GM23338 (cell line): ENCODE measurements at regions not wholly inside any gene's neighbourhood (a gene's known extent, or its start where the extent isn't known, plus 50 kb on each side); places are given as distances from the start of the nearest gene placed in this dataset.

ENCODE experiments used
- ATAC-seq: fragments of 200-7000 bp; cut with Tn5 transposase; 3 replicates; pipeline ENCODE4 v1.9.1; 2020
- DNase-seq: peaks from one replicate; pipeline ENCODE4 v3.0.0-alpha.2; 2015; ENCODE audit warnings: low spot score
- H2AFZ ChIP-seq: fragments of 200-600 bp; sonication (generic); 2 replicates; pipeline ENCODE4 v1.8.0; 2016; ENCODE audit warnings: antibody characterized with exemption, mild to moderate bottlenecking, moderate library complexity
- H3F3A ChIP-seq: fragments of 200-600 bp; sonication (generic); replicated peaks from 2 replicates; pipeline ENCODE4 v1.8.0; 2017; ENCODE audit warnings: antibody characterized with exemption, mixed run types, low read depth
- H3K27ac ChIP-seq: fragments of 200-600 bp; sonication (generic); 2 replicates; pipeline ENCODE4 v1.6.1; 2016; ENCODE audit warnings: low read depth
- H3K27me3 ChIP-seq: fragments of 200-600 bp; sonication (generic); 2 replicates; pipeline ENCODE4 v1.8.0; 2016; ENCODE audit warnings: mild to moderate bottlenecking, mixed run types, moderate library complexity; ENCODE audit not compliant: insufficient read depth
- H3K36me3 ChIP-seq: fragments of 200-600 bp; sonication (generic); 2 replicates; pipeline ENCODE4 v1.8.0; 2016; ENCODE audit warnings: mild to moderate bottlenecking; ENCODE audit not compliant: insufficient read depth
- H3K4me1 ChIP-seq: fragments of 200-600 bp; sonication (generic); 2 replicates; pipeline ENCODE4 v1.8.0; 2016; ENCODE audit warnings: mild to moderate bottlenecking, moderate library complexity; ENCODE audit not compliant: insufficient read depth
- H3K4me2 ChIP-seq: fragments of 200-600 bp; sonication (generic); 2 replicates; pipeline ENCODE4 v1.7.1; 2017; ENCODE audit warnings: mixed run types
- H3K4me3 ChIP-seq: fragments of 200-600 bp; sonication (generic); 2 replicates; pipeline ENCODE4 v1.6.1; 2016; ENCODE audit warnings: mixed run types
- H3K79me2 ChIP-seq: fragments of 200-600 bp; sonication (generic); replicated peaks from 2 replicates; pipeline ENCODE4 v1.8.0; 2017; ENCODE audit warnings: mild to moderate bottlenecking; ENCODE audit not compliant: insufficient read depth
- H3K9me2 ChIP-seq: fragments of 200-600 bp; sonication (generic); 2 replicates; pipeline ENCODE4 v1.8.0; 2017; ENCODE audit not compliant: insufficient read depth
- H4K20me1 ChIP-seq: fragments of 200-600 bp; sonication (generic); replicated peaks from 2 replicates; pipeline ENCODE4 v1.8.0; 2017; ENCODE audit warnings: mild to moderate bottlenecking; ENCODE audit not compliant: insufficient read depth
- H3K27ac Mint-ChIP-seq: 2 replicates; pipeline ENCODE4 v1.8.0; 2020; ENCODE audit warnings: inconsistent platforms, mild to moderate bottlenecking, moderate library complexity, mixed read lengths
- H3K27me3 Mint-ChIP-seq: 3 replicates; pipeline ENCODE4 v1.8.0; 2022; ENCODE audit warnings: low read depth, mild to moderate bottlenecking, moderate library complexity, mixed read lengths, inconsistent platforms; ENCODE audit not compliant: insufficient read depth, poor library complexity
- H3K36me3 Mint-ChIP-seq: 3 replicates; pipeline ENCODE4 v1.8.0; 2021; ENCODE audit warnings: low read depth, mild to moderate bottlenecking, inconsistent platforms, moderate library complexity, mixed read lengths
- H3K4me1 Mint-ChIP-seq: 3 replicates; pipeline ENCODE4 v1.8.0; 2020; ENCODE audit warnings: mild to moderate bottlenecking, inconsistent platforms, mixed read lengths
- H3K4me3 Mint-ChIP-seq: 3 replicates; pipeline ENCODE4 v1.8.0; 2021; ENCODE audit warnings: moderate library complexity, mild to moderate bottlenecking, inconsistent platforms, mixed read lengths
- H3K9me3 Mint-ChIP-seq: 3 replicates; pipeline ENCODE4 v1.8.0; 2020; ENCODE audit warnings: moderate library complexity, mild to moderate bottlenecking, inconsistent platforms, mixed read lengths
- CREB1 ChIP-seq: fragments of 250-450 bp; sonication (Bioruptor Pico); IDR thresholded peaks from 2 replicates; pipeline ENCODE4 v1.5.0; 2020; ENCODE audit warnings: low read depth, mild to moderate bottlenecking, moderate library complexity
- EZH2 ChIP-seq: fragments of 200-600 bp; sonication (generic); IDR thresholded peaks from one replicate; pipeline ENCODE4 v1.8.0; 2017; ENCODE audit warnings: antibody characterized with exemption, mild to moderate bottlenecking, low read depth; ENCODE audit not compliant: unreplicated experiment
- EZH2phosphoT487 ChIP-seq: fragments of 200-600 bp; sonication (generic); IDR thresholded peaks from one replicate; pipeline ENCODE4 v1.8.1; 2018; ENCODE audit warnings: antibody characterized with exemption; ENCODE audit not compliant: unreplicated experiment
- JUNB ChIP-seq: IDR thresholded peaks from one replicate; pipeline ENCODE4 v1.6.1; 2016; ENCODE audit warnings: antibody characterized with exemption; ENCODE audit not compliant: unreplicated experiment
- POLR2AphosphoS5 ChIP-seq: IDR thresholded peaks from 2 replicates; pipeline ENCODE4 v1.6.1; 2016; ENCODE audit warnings: antibody characterized with exemption, low read depth
- REST ChIP-seq: IDR thresholded peaks from one replicate; pipeline ENCODE4 v1.6.1; 2018; ENCODE audit warnings: antibody characterized with exemption; ENCODE audit not compliant: unreplicated experiment
- STAT1 ChIP-seq: IDR thresholded peaks from one replicate; pipeline ENCODE4 v1.6.1; 2016; ENCODE audit warnings: antibody characterized with exemption; ENCODE audit not compliant: unreplicated experiment
- ZNF114 ChIP-seq: fragments of 250-450 bp; sonication (Bioruptor Pico); IDR thresholded peaks from 2 replicates; pipeline ENCODE4 v1.5.0; 2020; ENCODE audit warnings: mild to moderate bottlenecking, moderate library complexity
- ZNF331 ChIP-seq: fragments of 250-450 bp; sonication (Bioruptor Pico); IDR thresholded peaks from 2 replicates; pipeline ENCODE4 v1.5.0; 2020; ENCODE audit warnings: low read depth, mild to moderate bottlenecking, moderate library complexity
- ZNF462 ChIP-seq: fragments of 250-450 bp; sonication (Bioruptor Pico); IDR thresholded peaks from 2 replicates; pipeline ENCODE4 v1.5.0; 2020; ENCODE audit warnings: mild to moderate bottlenecking, moderate library complexity

GRCh38 chr2:136532171-136532570, 233.2 kb upstream of the THSD7B start:
- no peak for ATAC-seq
- no peaks in the 10 kb centered on the region for H3K9me3 Mint-ChIP-seq
- H3K27me3 Mint-ChIP-seq = peaks cover 6% of the 10 kb centered on the region
- TF ChIP-seq EZH2phosphoT487 (no peak), REST (no peak), STAT1 (no peak), ZNF331 (CRISPR knock-in tag) (no peak), JUNB (no peak), POLR2AphosphoS5 (no peak), EZH2 (no peak), CREB1 (no peak)
- no peak for DNase-seq
- H2AFZ ChIP-seq = no peak overlapping the region
- H3K27me3 ChIP-seq = no peaks in the 10 kb centered on the region
- H3K4me3 ChIP-seq = no peak overlapping the region
- no peaks in the 10 kb centered on the region for H3K79me2 ChIP-seq
- no peak overlapping the region for H3K4me2 ChIP-seq
- H3K36me3 ChIP-seq = no peaks in the 10 kb centered on the region
- H3K4me3 Mint-ChIP-seq = no peak overlapping the region
- H3K27ac Mint-ChIP-seq = no peak overlapping the region
- H4K20me1 ChIP-seq = no peaks in the 10 kb centered on the region; the same call in 1 of the 2 replicates
- 0 out of 2 replicates have a peak, but pooled peaks cover 1% of the 10 kb centered on the region for H3K9me2 ChIP-seq
- no peaks in the 10 kb centered on the region for H3K4me1 Mint-ChIP-seq
- H3K4me1 ChIP-seq = no peaks in the 10 kb centered on the region
- H3K36me3 Mint-ChIP-seq = no peaks in the 10 kb centered on the region
- H3F3A ChIP-seq = no peaks in the 10 kb centered on the region
- no peak overlapping the region for H3K27ac ChIP-seq

GRCh38 chr2:136531731-136532130, 233.6 kb upstream of the THSD7B start:
- Histone ChIP-seq H3K4me3 (no peak overlapping the region), H3K9me2 (no peaks in the 10 kb centered on the region), H3K36me3 (no peaks in the 10 kb centered on the region), H3K27me3 (no peaks in the 10 kb centered on the region), H3F3A (no peaks in the 10 kb centered on the region), H3K27ac (no peak overlapping the region), H4K20me1 (no peaks in the 10 kb centered on the region; the same call in 1 of the 2 replicates), H3K4me2 (no peak overlapping the region), H3K4me1 (no peaks in the 10 kb centered on the region), H2AFZ (no peak overlapping the region), H3K79me2 (no peaks in the 10 kb centered on the region)
- no peak overlapping the region for H3K4me3 Mint-ChIP-seq
- no peaks in the 10 kb centered on the region for H3K4me1 Mint-ChIP-seq
- H3K9me3 Mint-ChIP-seq = no peaks in the 10 kb centered on the region
- no peak for ATAC-seq
- H3K36me3 Mint-ChIP-seq = no peaks in the 10 kb centered on the region
- no peak for DNase-seq
- H3K27me3 Mint-ChIP-seq = peaks cover 6% of the 10 kb centered on the region
- H3K27ac Mint-ChIP-seq = no peak overlapping the region
- TF ChIP-seq ZNF114 (CRISPR knock-in tag) = no peak
- TF ChIP-seq EZH2phosphoT487 = no peak
- TF ChIP-seq CREB1 = no peak
- TF ChIP-seq ZNF462 (CRISPR knock-in tag) = no peak
- TF ChIP-seq EZH2 = no peak
- TF ChIP-seq POLR2AphosphoS5 = no peak
